ENCODE measurements at regions not wholly inside any gene's neighbourhood (a gene's known extent, or its start where the extent isn't known, plus 50 kb on each side); places are given as distances from the start of the nearest gene placed in this dataset.

GRCh38 chr4:164021947-164022346 lies 527.5 kb downstream of the TMA16 start:
- Histone ChIP-seq H3K27ac (ENCODE audit: low read depth in 1 of 2, low read length in 2 of 2) (no peak overlapping the region), H3K4me3 (ENCODE audit: low read depth in 1 of 3, low read length in 3 of 3) (no peak overlapping the region), H3K4me1 (ENCODE audit: control insufficient read depth in 4 of 4, insufficient read depth in 4 of 4, low read length in 3 of 4) (no peaks in the 10 kb centered on the region), H3K9me3 (ENCODE audit: control insufficient read depth in 4 of 4, low read length in 3 of 4) (peaks cover 0 to 7% (median 1%) of the 10 kb centered on the region in 4 donors), H3K9ac (ENCODE audit: low read depth in 1 of 2, low read length in 2 of 2) (no peak overlapping the region), H3K36me3 (ENCODE audit: control insufficient read depth in 4 of 4, insufficient read depth in 3 of 4, low read depth in 1 of 4, low read length in 3 of 4) (no peaks in the 10 kb centered on the region), H3K27me3 (ENCODE audit: control insufficient read depth in 4 of 4, insufficient read depth in 4 of 4, low read length in 3 of 4) (no peaks in the 10 kb centered on the region)
- no peak for DNase-seq (ENCODE audit: low spot score)
- TF ChIP-seq GABPA (IDR thresholded peaks at IDR 0.05 in 1 of 2, conservative IDR thresholded peaks at IDR 0.05 in 1 of 2): no peak
- TF ChIP-seq ATF3 (IDR thresholded peaks at IDR 0.05): no peak
- TF ChIP-seq CTCF (IDR thresholded peaks at IDR 0.05; ENCODE audit: low read depth, low read length, missing input control): no peak
- no peak for TF ChIP-seq REST (IDR thresholded peaks at IDR 0.05)
- TF ChIP-seq HNF4A (conservative IDR thresholded peaks at IDR 0.05): no peak
- no peak for TF ChIP-seq FOXA2 (IDR thresholded peaks at IDR 0.05)
- TF ChIP-seq MAX (IDR thresholded peaks at IDR 0.05): no peak
- TF ChIP-seq FOXA1 (IDR thresholded peaks at IDR 0.05): no peak
- no peak for TF ChIP-seq ZBTB33 (IDR thresholded peaks at IDR 0.05)
- no peak for TF ChIP-seq HNF4G (IDR thresholded peaks at IDR 0.05)
- no peak for TF ChIP-seq JUND (IDR thresholded peaks at IDR 0.05)

GRCh38 chr4:164023214-164023613 lies 528.7 kb downstream of the TMA16 start:
- TF ChIP-seq RAD21 (IDR thresholded peaks at IDR 0.05): no peak
- no peak for DNase-seq (ENCODE audit: low spot score)
- no peaks in the 10 kb centered on the region for H3K27me3 ChIP-seq (ENCODE audit: control insufficient read depth in 4 of 4, insufficient read depth in 4 of 4, low read length in 3 of 4)
- H3K4me3 ChIP-seq (ENCODE audit: low read depth in 1 of 3, low read length in 3 of 3): no peak overlapping the region
- no peaks in the 10 kb centered on the region for H3K36me3 ChIP-seq (ENCODE audit: control insufficient read depth in 4 of 4, insufficient read depth in 3 of 4, low read depth in 1 of 4, low read length in 3 of 4)
- H3K27ac ChIP-seq (ENCODE audit: low read depth in 1 of 2, low read length in 2 of 2): no peak overlapping the region
- no peaks in the 10 kb centered on the region for H3K4me1 ChIP-seq (ENCODE audit: control insufficient read depth in 4 of 4, insufficient read depth in 4 of 4, low read length in 3 of 4)
- peaks cover 0 to 7% (median 1%) of the 10 kb centered on the region in 4 donors for H3K9me3 ChIP-seq (ENCODE audit: control insufficient read depth in 4 of 4, low read length in 3 of 4)
- no peak overlapping the region for H3K9ac ChIP-seq (ENCODE audit: low read depth in 1 of 2, low read length in 2 of 2)

Data from liver (tissue), 7 donors.